ENCODE measurements at regions not wholly inside any gene's neighbourhood (a gene's known extent, or its start where the extent isn't known, plus 50 kb on each side); places are given as distances from the start of the nearest gene placed in this dataset.
"Not testable (repeated sequence)": the region's sequence is repeated elsewhere in the genome, so short reads cannot be mapped to it uniquely, and the experiment has no call there.

DNA sequence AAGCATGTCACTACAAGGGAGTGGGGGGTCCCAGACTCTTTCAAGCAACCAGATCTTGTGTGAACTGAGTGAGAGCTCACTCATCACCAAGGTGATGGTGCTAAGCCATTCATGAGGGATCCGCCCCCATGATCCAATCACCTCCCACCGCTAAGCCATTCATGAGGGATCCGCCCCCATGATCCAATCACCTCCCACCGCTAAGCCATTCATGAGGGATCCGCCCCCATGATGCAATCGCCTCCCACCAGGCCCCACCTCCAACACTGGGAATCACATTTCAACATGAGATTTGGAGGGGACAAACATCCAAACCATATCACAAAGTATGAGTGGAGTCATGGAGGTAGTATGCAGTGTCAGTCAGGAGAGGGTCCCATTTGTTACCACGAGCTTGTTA lies 64.8 kb upstream of the PROKR2 start:
- not testable (repeated sequence) for DNase-seq

DNA sequence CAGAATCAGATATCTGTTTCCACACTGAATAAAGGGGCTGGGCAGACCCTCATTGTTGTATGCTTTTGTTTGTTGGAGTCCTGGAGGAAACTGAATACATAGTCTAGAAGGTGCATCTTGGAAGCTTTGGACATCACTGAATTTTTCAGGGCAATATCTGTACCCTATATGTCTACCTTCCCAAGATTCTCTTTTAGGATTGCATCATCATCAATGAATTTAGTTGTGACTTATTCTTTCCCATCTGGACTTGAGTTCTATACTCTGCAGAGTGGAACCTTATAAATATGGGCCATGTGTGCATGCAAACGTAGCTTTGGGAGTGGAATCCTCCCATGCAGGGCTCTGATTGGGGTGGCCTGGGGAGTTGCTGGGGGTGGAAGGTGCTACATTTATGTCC lies 60.7 kb upstream of the PROKR2 start:
- DNase-seq, result no peak

DNA sequence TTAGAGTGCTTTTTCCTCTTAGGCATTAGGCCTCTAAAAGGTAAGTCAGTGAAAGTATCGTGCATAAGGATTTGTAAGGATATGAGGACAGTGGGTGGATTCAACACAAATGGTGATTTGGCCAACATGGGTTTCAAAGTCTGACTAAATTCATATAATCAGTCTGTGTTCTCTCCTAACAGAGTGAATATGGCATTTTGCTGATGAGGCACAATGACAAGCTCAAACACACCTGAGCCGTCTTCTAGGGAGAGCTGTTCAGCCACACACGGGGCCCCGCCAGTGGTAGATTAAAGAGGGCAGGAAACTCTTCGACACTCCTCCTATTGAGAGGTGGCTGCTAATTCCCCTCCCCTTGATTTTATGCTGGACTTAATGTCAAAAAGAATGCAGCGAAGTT lies 59.5 kb upstream of the PROKR2 start:
- DNase-seq, result no peak

DNA sequence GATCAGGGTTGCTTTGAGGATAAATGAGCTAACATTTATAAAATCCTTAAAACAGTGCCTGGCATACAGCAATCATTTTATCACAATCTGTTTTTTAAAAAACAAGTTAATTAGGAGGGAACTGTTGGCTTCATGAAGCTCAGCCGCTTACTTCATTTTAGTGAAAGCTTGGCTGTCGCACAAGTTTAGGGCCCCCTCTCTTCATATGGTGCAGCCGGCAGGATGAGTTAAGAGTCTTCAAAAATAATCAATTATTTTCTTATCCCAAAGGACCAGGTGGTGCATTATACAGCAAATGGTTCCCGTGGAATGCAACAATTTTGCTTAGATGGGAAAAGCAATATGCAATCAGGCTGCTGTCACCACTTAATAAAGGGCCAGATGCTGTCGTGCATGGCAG lies 57.4 kb upstream of the PROKR2 start:
- DNase-seq, result no peak

DNA sequence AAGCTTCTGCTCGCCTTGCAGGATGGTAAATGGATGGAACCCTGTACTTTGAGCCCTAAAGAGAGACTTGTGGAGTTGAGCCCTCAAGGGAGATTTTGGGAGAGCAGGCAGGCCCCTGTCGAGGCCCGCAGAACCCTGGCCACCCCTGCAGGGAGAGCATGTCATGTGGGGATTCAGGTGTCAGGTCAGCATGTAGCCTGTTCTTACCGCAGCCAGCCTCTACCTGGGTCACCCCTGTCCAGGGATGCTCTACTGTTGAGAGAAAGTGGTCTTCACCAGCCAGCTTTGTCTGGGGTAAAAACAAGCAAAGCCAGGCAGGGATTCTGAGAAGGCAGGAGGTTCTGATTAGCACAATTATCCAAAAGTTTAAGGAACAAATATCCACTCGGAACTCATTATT lies 55.6 kb upstream of the PROKR2 start:
- DNase-seq, result no peak

DNA sequence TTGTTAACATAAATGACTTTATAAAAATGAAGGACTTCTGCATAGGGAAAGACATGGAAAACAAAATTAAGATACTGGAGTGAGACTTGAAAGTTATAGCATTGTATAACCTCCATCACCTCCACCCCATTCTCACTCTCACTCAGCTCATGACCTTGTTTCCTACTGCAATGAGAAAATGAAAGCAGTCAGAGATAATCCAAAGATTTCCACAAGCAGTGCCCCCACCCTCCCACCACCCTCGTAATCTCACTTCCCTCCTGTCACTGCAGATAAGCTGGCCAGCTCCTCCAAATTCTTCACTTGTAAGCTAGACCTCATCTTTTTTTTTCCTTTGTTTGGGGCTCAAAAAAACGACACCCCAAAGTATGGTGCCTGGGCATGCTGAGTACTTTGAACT lies 52.9 kb upstream of the PROKR2 start:
- no peak for DNase-seq
